SK-N-SH treated with all-trans-retinoic acid at 6 μM for 48 hours (cell line): ENCODE measurements at regions not wholly inside any gene's neighbourhood (a gene's known extent, or its start where the extent isn't known, plus 50 kb on each side); places are given as distances from the start of the nearest gene placed in this dataset.

ENCODE experiments used
- ATAC-seq: fragments of 200-7000 bp; cut with Tn5 transposase; 3 replicates; pipeline ENCODE4 v1.9.1; 2020; ENCODE audit warnings: mild to moderate bottlenecking, moderate library complexity
- ARNTL ChIP-seq: fragments of 450-650 bp; formaldehyde crosslinking; IDR thresholded peaks from 2 replicates; pipeline ENCODE4 v1.5.0; 2020; ENCODE audit warnings: low read depth, mild to moderate bottlenecking, moderate library complexity, borderline replicate concordance
- BACH2 ChIP-seq: fragments of 250-450 bp; sonication (Bioruptor Pico); IDR thresholded peaks from 2 replicates; pipeline ENCODE4 v1.9.0; 2021; ENCODE audit warnings: mild to moderate bottlenecking, borderline replicate concordance
- CREB5 ChIP-seq: fragments of 250-450 bp; sonication (Bioruptor Pico); IDR thresholded peaks from 2 replicates; pipeline ENCODE4 v1.5.1; 2020; ENCODE audit warnings: low read depth, mild to moderate bottlenecking, moderate library complexity
- CSDC2 ChIP-seq: fragments of 250-450 bp; sonication (Bioruptor Pico); IDR thresholded peaks from 2 replicates; pipeline ENCODE4 v1.5.0; 2020; ENCODE audit warnings: mild to moderate bottlenecking, moderate library complexity
- CSRNP3 ChIP-seq: fragments of 250-450 bp; sonication (Bioruptor Pico); IDR thresholded peaks from 2 replicates; pipeline ENCODE4 v1.5.1; 2021; ENCODE audit warnings: mild to moderate bottlenecking, moderate library complexity
- ESRRG ChIP-seq: fragments of 250-450 bp; sonication (Bioruptor Pico); IDR thresholded peaks from 2 replicates; pipeline ENCODE4 v1.6.1; 2021; ENCODE audit warnings: mild to moderate bottlenecking
- ISL1 ChIP-seq: fragments of 250-450 bp; sonication (Bioruptor Pico); IDR thresholded peaks from 2 replicates; pipeline ENCODE4 v2.1.2; 2022; ENCODE audit warnings: mild to moderate bottlenecking, moderate library complexity
- OSR1 ChIP-seq: fragments of 250-450 bp; sonication (Bioruptor Pico); IDR thresholded peaks from 2 replicates; pipeline ENCODE4 v1.8.0; 2022; ENCODE audit warnings: moderate library complexity, mild to moderate bottlenecking, inconsistent platforms
- PATZ1 ChIP-seq: fragments of 250-450 bp; sonication (Bioruptor Pico); IDR thresholded peaks from 2 replicates; pipeline ENCODE4 v1.8.0; 2020; ENCODE audit warnings: mild to moderate bottlenecking, moderate library complexity, borderline replicate concordance
- PPARA ChIP-seq: fragments of 250-450 bp; sonication (Bioruptor Pico); IDR thresholded peaks from 2 replicates; pipeline ENCODE4 v1.5.0; 2020; ENCODE audit warnings: mild to moderate bottlenecking, borderline replicate concordance
- RARB ChIP-seq: fragments of 250-450 bp; sonication (Bioruptor Pico); IDR thresholded peaks from 2 replicates; pipeline ENCODE4 v1.8.0; 2021; ENCODE audit warnings: mild to moderate bottlenecking, moderate library complexity
- TCF4 ChIP-seq: fragments of 250-450 bp; sonication (Bioruptor Pico); IDR thresholded peaks from 2 replicates; pipeline ENCODE4 v1.8.0; 2021; ENCODE audit warnings: mild to moderate bottlenecking, moderate library complexity, borderline replicate concordance
- TOX ChIP-seq: fragments of 250-450 bp; sonication (Bioruptor Pico); IDR thresholded peaks from 2 replicates; pipeline ENCODE4 v1.8.0; 2021; ENCODE audit warnings: mild to moderate bottlenecking, moderate library complexity, borderline replicate concordance
- TSHZ2 ChIP-seq: fragments of 250-450 bp; sonication (Bioruptor Pico); IDR thresholded peaks from 2 replicates; pipeline ENCODE4 v1.5.0; 2020; ENCODE audit warnings: mild to moderate bottlenecking, moderate library complexity
- ZC3H10 ChIP-seq: fragments of 250-450 bp; sonication (Bioruptor Pico); IDR thresholded peaks from 2 replicates; pipeline ENCODE4 v1.5.1; 2021; ENCODE audit warnings: mild to moderate bottlenecking, moderate library complexity
- ZFP3 ChIP-seq: fragments of 250-450 bp; sonication (Bioruptor Pico); IDR thresholded peaks from 2 replicates; pipeline ENCODE4 v1.5.0; 2020; ENCODE audit warnings: mild to moderate bottlenecking, moderate library complexity
- ZFP30 ChIP-seq: fragments of 450-650 bp; formaldehyde crosslinking; IDR thresholded peaks from 2 replicates; pipeline ENCODE4 v1.5.0; 2022; ENCODE audit warnings: mild to moderate bottlenecking, moderate library complexity
- ZNF565 ChIP-seq: fragments of 450-650 bp; formaldehyde crosslinking; conservative IDR thresholded peaks from 2 replicates; pipeline ENCODE4 v1.5.0; 2020; ENCODE audit warnings: low read depth, mild to moderate bottlenecking, moderate library complexity
- ZNF70 ChIP-seq: fragments of 450-650 bp; formaldehyde crosslinking; IDR thresholded peaks from 2 replicates; pipeline ENCODE4 v1.5.0; 2020; ENCODE audit warnings: mild to moderate bottlenecking, moderate library complexity
- ZNF8 ChIP-seq: fragments of 450-650 bp; formaldehyde crosslinking; IDR thresholded peaks from 2 replicates; pipeline ENCODE4 v1.5.0; 2020; ENCODE audit warnings: mild to moderate bottlenecking, moderate library complexity

GRCh38 chr1:209429611-209430010 is 153.9 kb upstream of the CAMK1G start:
- TF ChIP-seq ZFP3 (CRISPR knock-in tag), result no peak
- TF ChIP-seq ZC3H10 (CRISPR knock-in tag), result no peak
- TF ChIP-seq CREB5 (CRISPR knock-in tag), result no peak
- TF ChIP-seq PPARA (CRISPR knock-in tag), result no peak
- TF ChIP-seq TCF4 (CRISPR knock-in tag), result no peak
- no peak for ATAC-seq

- no peak for TF ChIP-seq ISL1 (CRISPR knock-in tag)
- no peak for TF ChIP-seq ZFP30 (CRISPR knock-in tag)
- ATAC-seq, result no peak
These were observed 153.4 kb upstream of the CAMK1G start for GRCh38 chr1:209430107-209430506.

- TF ChIP-seq PPARA (CRISPR knock-in tag) (no peak), OSR1 (CRISPR knock-in tag) (no peak), ZFP30 (CRISPR knock-in tag) (no peak), TOX (CRISPR knock-in tag) (no peak), ZC3H10 (CRISPR knock-in tag) (no peak), CSDC2 (CRISPR knock-in tag) (no peak), TCF4 (CRISPR knock-in tag) (no peak), RARB (CRISPR knock-in tag) (no peak)
- ATAC-seq, result no peak
These were observed 152.7 kb upstream of the CAMK1G start for GRCh38 chr1:209430821-209431259.

- no peak for TF ChIP-seq ARNTL (CRISPR knock-in tag)
- no peak for TF ChIP-seq CSRNP3
- no peak for TF ChIP-seq ZNF565
- no peak for TF ChIP-seq ZNF70 (CRISPR knock-in tag)
- no peak for TF ChIP-seq ZC3H10 (CRISPR knock-in tag)
- no peak for TF ChIP-seq ZNF8 (CRISPR knock-in tag)
- TF ChIP-seq PATZ1 (CRISPR knock-in tag), result no peak
- TF ChIP-seq TSHZ2 (CRISPR knock-in tag), result no peak
- TF ChIP-seq ESRRG (CRISPR knock-in tag), result no peak
- no peak for TF ChIP-seq BACH2 (CRISPR knock-in tag)
- no peak for TF ChIP-seq CREB5 (CRISPR knock-in tag)
- no peak for TF ChIP-seq CSDC2 (CRISPR knock-in tag)
- no peak for ATAC-seq
These were observed 152.1 kb upstream of the CAMK1G start for GRCh38 chr1:209431402-209431801.
